ENCODE measurements at regions not wholly inside any gene's neighbourhood (a gene's known extent, or its start where the extent isn't known, plus 50 kb on each side); places are given as distances from the start of the nearest gene placed in this dataset.
"Not testable (repeated sequence)": the region's sequence is repeated elsewhere in the genome, so short reads cannot be mapped to it uniquely, and the experiment has no call there.

- no peak for DNase-seq (ENCODE audit: low read depth in 3 of 3, low spot score in 1 of 3)
Observed at GRCh38 chr16:65272699-65273414, 151.0 kb upstream of the CDH11 start.

DNA sequence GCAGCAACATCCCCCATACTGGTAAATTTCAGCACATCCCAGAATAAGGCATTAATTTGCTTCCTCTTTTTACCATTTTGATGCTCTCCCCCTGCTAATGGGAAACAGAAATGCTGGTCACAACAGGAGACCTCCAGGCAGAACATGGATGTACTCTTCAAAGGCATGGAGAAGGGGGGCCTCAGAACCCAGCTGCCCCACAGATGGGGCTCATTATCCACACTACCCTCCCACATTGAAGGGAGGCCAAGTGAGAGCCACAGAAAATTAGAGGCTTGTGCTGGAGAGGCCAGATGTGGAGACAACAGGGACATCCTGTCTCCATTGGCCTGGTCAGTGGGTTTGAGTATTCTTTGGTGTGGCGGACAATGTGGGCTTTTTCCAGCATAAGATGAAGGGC, 150.1 kb upstream of the CDH11 start:
- no peak for DNase-seq (ENCODE audit: low read depth in 3 of 3, low spot score in 1 of 3)

DNA sequence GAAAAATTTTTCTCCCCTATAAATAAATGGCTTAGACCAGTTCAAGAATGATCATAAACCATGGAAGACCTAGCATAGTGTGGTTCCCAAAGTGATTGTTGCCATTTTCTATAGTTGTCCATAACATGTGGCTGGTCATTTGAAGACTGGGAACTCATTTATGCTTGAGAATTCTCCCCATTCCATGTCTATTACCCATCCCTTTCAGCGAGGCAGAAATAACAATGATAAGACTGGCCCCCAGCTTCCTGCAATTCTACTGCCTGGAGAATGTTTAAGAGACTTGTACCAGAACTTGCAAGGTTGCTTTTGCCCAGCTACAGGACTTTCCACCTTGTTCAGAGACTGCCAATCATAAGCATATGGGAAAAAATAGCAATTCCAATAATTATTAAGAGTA, 146.5 kb upstream of the CDH11 start:
- DNase-seq (ENCODE audit: low read depth in 3 of 3, low spot score in 1 of 3), result no peak

GRCh38 chr16:65263896-65264295, 142.0 kb upstream of the CDH11 start:
- DNase-seq (ENCODE audit: low read depth in 3 of 3, low spot score in 1 of 3), result no peak

GRCh38 chr16:65260746-65261145, 138.9 kb upstream of the CDH11 start:
- no peak for DNase-seq (ENCODE audit: low read depth in 3 of 3, low spot score in 1 of 3)

GRCh38 chr16:65254144-65254543, 132.3 kb upstream of the CDH11 start:
- DNase-seq (ENCODE audit: low read depth in 3 of 3, low spot score in 1 of 3), result no peak

- DNase-seq (ENCODE audit: low read depth in 3 of 3, low spot score in 1 of 3), result no peak
Observed at GRCh38 chr16:65249768-65250167, 127.9 kb upstream of the CDH11 start.

- no peak for DNase-seq (ENCODE audit: low read depth in 3 of 3, low spot score in 1 of 3)
Observed at GRCh38 chr16:65244787-65245186, 122.9 kb upstream of the CDH11 start.

- no peak for DNase-seq (ENCODE audit: low read depth in 3 of 3, low spot score in 1 of 3)
Observed at GRCh38 chr16:65235339-65236177, 113.7 kb upstream of the CDH11 start.

- DNase-seq (ENCODE audit: low read depth in 3 of 3, low spot score in 1 of 3), result not testable (repeated sequence)
Observed at GRCh38 chr16:65234721-65235320, 113.0 kb upstream of the CDH11 start.

DNA sequence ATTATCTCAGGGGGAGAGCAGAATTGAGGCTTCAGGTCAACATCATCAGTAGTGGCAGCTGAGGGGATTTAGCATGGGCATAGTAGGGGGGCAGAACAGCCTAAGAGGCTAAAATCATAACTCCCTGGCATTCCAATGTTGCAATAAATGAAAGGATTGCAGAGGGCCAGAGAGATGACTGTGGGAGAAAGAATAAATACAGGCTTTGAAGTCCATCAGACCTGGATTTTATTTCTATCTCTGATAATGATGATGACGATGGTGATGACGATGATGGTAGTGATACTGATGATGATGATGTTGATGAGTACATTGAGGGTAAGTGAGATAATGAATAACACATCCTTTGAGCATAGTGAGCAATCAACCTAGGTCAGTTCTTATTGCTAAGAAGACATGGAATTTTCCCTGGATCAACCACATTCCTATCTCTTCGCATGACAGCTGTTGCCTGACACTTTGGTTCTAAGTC, 107.4 kb upstream of the CDH11 start:
- no peak for DNase-seq (ENCODE audit: low read depth in 3 of 3, low spot score in 1 of 3)

DNA sequence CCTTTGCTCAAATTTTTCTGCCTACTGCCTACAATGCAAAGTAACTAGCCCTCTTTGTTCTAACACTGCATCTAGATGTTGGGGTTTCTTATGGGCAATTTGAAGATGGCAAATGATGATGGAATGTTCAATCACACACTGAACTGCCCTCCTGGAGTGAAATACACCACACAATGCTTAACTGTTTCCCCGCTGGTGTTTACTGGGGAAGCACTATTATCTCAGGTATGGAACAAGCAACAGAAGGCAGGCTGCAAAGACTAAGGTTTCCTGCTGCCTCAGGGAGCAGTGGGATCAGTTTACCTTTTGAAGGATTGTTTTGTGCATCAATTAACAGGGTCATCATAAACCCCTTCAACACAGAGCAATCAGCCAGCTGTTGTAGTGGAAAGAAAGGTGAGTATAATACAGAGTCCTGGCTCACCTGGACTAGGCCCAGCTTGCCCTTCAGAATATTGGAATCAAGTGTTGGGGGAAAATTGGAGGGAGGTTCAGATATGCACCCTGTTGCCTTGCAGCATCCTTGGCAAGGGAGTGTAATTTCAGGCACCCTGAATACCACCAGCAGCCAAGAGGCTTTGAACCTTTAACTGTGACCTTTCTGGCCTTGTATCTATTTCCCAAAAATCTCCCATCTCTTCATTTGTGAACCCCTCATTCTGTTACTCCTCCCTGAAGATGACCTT, 105.4 kb upstream of the CDH11 start:
- DNase-seq (ENCODE audit: low read depth in 3 of 3, low spot score in 1 of 3), result no peak

- no peak for DNase-seq (ENCODE audit: low read depth in 3 of 3, low spot score in 1 of 3)
Observed at GRCh38 chr16:65226077-65226476, 104.2 kb upstream of the CDH11 start.

DNA sequence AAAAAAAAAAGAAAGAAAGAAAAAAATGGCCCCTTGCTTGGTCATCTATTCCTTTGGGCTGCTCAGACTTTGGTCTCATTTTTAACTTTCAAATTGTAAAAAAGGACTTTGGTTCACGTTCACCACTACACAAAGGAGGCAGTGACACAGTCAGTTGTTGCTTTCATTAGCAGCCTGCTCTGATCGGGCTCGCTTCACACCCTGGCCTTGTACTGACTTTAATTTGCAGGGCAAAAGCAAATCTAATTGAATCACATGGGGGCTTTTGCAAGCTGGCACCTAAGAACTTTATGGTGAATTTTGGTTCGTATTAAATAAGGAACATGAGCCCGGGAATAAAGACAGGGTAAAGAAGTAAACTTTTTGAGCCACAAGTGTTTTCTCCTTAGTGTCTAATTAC, 103.6 kb upstream of the CDH11 start:
- DNase-seq (ENCODE audit: low read depth in 3 of 3, low spot score in 1 of 3), result no peak

GRCh38 chr16:65224994-65225393, 103.1 kb upstream of the CDH11 start:
- no peak for DNase-seq (ENCODE audit: low read depth in 3 of 3, low spot score in 1 of 3)

- DNase-seq (ENCODE audit: low read depth in 3 of 3, low spot score in 1 of 3), result no peak
Observed at GRCh38 chr16:65224471-65224870, 102.6 kb upstream of the CDH11 start.

DNA sequence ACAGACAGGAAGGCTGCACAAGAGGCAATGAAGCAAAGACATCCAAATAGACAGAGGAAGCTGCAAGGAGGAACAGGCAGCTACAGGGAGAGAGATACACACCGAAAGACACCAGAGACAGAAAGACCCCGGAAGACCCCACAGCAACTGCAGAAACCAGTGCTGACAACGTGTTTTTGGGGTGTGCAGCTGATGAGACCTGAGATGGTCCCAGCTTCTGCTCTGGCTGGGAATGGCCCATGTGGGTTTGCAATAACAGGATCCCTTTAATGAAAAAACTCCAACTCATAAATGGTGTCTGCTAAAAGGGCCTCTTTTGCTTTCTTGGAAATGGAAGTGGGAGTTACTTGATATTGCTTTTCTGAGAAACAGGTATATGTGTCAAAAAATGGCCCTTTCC, 101.5 kb upstream of the CDH11 start:
- DNase-seq (ENCODE audit: low read depth in 3 of 3, low spot score in 1 of 3), result no peak

- no peak for DNase-seq (ENCODE audit: low read depth in 3 of 3, low spot score in 1 of 3)
Observed at GRCh38 chr16:65222536-65222935, 100.7 kb upstream of the CDH11 start.

DNA sequence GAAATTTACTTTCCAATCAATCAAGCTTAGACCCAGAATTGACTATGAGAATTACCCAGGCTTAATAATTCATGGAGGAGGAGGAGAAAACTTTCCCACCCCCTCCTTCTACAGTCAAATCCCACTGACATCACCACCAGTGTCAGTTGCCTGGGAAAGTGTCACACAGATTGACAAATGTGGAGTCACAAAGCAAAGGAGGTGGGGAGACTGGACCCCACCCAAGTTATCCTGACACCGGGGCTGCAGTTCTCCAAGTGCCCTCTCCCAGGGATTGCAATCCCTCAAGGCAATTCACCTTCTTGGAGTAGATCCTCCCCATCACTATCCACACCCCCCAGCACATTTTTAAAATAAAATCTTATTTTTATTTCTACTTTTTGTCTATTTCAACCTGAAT, 100.2 kb upstream of the CDH11 start:
- no peak for DNase-seq (ENCODE audit: low read depth in 3 of 3, low spot score in 1 of 3)

- DNase-seq (ENCODE audit: low read depth in 3 of 3, low spot score in 1 of 3), result no peak
Observed at GRCh38 chr16:65219786-65220185, 97.9 kb upstream of the CDH11 start.

DNA sequence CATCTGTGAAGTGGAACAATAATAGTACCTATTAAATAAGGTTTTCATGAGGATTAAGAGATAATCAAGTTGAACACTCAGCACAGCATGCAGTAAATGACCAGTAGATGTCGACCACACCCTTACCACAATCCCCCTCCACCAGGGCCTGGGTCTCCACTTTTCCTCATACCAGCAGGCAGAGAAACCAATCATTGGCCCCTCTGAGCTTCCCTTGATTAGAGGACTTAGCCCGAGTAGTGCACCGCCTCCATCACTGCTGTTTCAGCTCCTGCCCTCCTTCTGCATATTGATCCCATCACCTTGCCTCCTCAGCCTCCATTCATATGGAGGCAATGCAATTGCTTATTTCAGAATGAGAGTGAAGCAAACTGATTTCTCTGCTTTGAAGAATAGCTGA, 96.5 kb upstream of the CDH11 start:
- no peak for DNase-seq (ENCODE audit: low read depth in 3 of 3, low spot score in 1 of 3)
